Thyroid gland (tissue), 4 donors: ENCODE measurements at regions not wholly inside any gene's neighbourhood (a gene's known extent, or its start where the extent isn't known, plus 50 kb on each side); places are given as distances from the start of the nearest gene placed in this dataset.
A peak's percentile ranks its signal among the peaks of the same experiment; 100 is the strongest.
"Not testable (repeated sequence)": the region's sequence is repeated elsewhere in the genome, so short reads cannot be mapped to it uniquely, and the experiment has no call there.

ENCODE experiments used
- DNase-seq, 2 donors: peaks; one replicate each; pipeline ENCODE4 v3.0.0-alpha.2; 2019
- H3K27ac ChIP-seq, 3 donors: fragments of 200-600 bp; sonication (generic); 1 replicate in 2 of 3; 2 replicates in 1 of 3; pipeline ENCODE4 v1.5.1; 2016 to 2019; ENCODE audit warnings: mild to moderate bottlenecking in 1 of 3, moderate library complexity in 1 of 3
- H3K27me3 ChIP-seq: fragments of 200-600 bp; sonication (generic); one replicate; pipeline ENCODE4 v1.5.1; 2019
- H3K36me3 ChIP-seq, 2 donors: fragments of 200-600 bp; sonication (generic); one replicate each; pipeline ENCODE4 v1.5.1; 2016 to 2019
- H3K4me1 ChIP-seq, 2 donors: fragments of 200-600 bp; sonication (generic); one replicate each; pipeline ENCODE4 v1.5.1; 2017 to 2019
- H3K4me3 ChIP-seq, 3 donors: fragments of 200-600 bp; sonication (generic); replicated peaks in 1 of 3; 1 replicate in 2 of 3; 2 replicates in 1 of 3; pipeline ENCODE4 v1.5.1; 2016; ENCODE audit warnings: mild to moderate bottlenecking in 1 of 3
- H3K9me3 ChIP-seq: fragments of 200-600 bp; sonication (generic); one replicate; pipeline ENCODE4 v1.5.1; 2017
- CTCF ChIP-seq, 6 experiments: fragments of 200-600 bp in 3 of 6; fragments of 450-650 bp in 3 of 6; sonication (generic) in 3 of 6; IDR thresholded peaks; one replicate each; pipeline ENCODE4 v1.5.1; 2016 to 2019; ENCODE audit warnings: antibody characterized with exemption in 6 of 6, mild to moderate bottlenecking in 2 of 6, inconsistent platforms in 1 of 6, moderate library complexity in 1 of 6
- POLR2A ChIP-seq, 2 donors: fragments of 450-650 bp; IDR thresholded peaks; one replicate each; pipeline ENCODE4 v1.6.1; 2017; ENCODE audit warnings: antibody characterized with exemption in 2 of 2, mild to moderate bottlenecking in 2 of 2, moderate library complexity in 1 of 2
- WGBS, 2 donors: methylation state at CpG; one replicate each; pipeline ENCODE4 v1.1.5; 2017; 5-methylcytosine and 5-hydroxymethylcytosine counted together
- intact Hi-C: fragments of 100-400 bp; cut with DNase I; formaldehyde crosslinking; loops from one replicate; pipeline ENCODE4 v1.15.1; 2023

GRCh38 chr20:50447102-50447804 is 62.9 kb upstream of the PTPN1 start:
- WGBS, 2 donors, result 74 to 80% methylated on average over 6 of the region's 6 CpGs
- H3K9me3 ChIP-seq, result no peaks in the 10 kb centered on the region
- H3K27ac ChIP-seq, result peak overlapping the region in 2 of 3 donors; percentile 10 to 81
- H3K36me3 ChIP-seq, result no peaks in the 10 kb centered on the region
- H3K27me3 ChIP-seq, result no peaks in the 10 kb centered on the region
- H3K4me3 ChIP-seq, result no peak overlapping the region
- intact Hi-C loops, result no loop called here
- peaks cover 6% of the 10 kb centered on the region in 2 donors for H3K4me1 ChIP-seq
- TF ChIP-seq POLR2A (IDR thresholded peaks at IDR 0.05) (no peak), CTCF (IDR thresholded peaks at IDR 0.05) (no peak)
- DNase-seq, result no peak

- Histone ChIP-seq H3K27ac (no peak overlapping the region), H3K4me3 (no peak overlapping the region), H3K27me3 (no peaks in the 10 kb centered on the region), H3K36me3 (no peaks in the 10 kb centered on the region), H3K4me1 (peaks cover 6% of the 10 kb centered on the region in 2 donors), H3K9me3 (no peaks in the 10 kb centered on the region)
- no peak for TF ChIP-seq POLR2A (IDR thresholded peaks at IDR 0.05)
- no peak for TF ChIP-seq CTCF (IDR thresholded peaks at IDR 0.05)
- WGBS, 2 donors, result 83 to 95% methylated on average over 7 of the region's 7 CpGs
- intact Hi-C loops, result no loop called here
- DNase-seq, result no peak
Observed at GRCh38 chr20:50447817-50448216, 62.4 kb upstream of the PTPN1 start.

- H3K9me3 ChIP-seq, intact Hi-C loops, H3K27ac ChIP-seq, H3K4me3 ChIP-seq, H3K4me1 ChIP-seq, H3K36me3 ChIP-seq, DNase-seq, H3K27me3 ChIP-seq: not testable (repeated sequence)
- WGBS, 2 donors, result 90 to 95% methylated on average over 10 of the region's 10 CpGs
Observed at GRCh38 chr20:50448625-50449403, 61.4 kb upstream of the PTPN1 start.

- no peaks in the 10 kb centered on the region for H3K27me3 ChIP-seq
- intact Hi-C loops, result no loop called here
- WGBS, 2 donors, result 72 to 73% methylated on average over 9 of the region's 9 CpGs
- no peaks in the 10 kb centered on the region for H3K9me3 ChIP-seq
- no peaks in the 10 kb centered on the region for H3K36me3 ChIP-seq
- H3K4me1 ChIP-seq, result peaks cover 6% of the 10 kb centered on the region in 2 donors
- DNase-seq, result no peak
- no peak overlapping the region for H3K4me3 ChIP-seq
- no peak for TF ChIP-seq POLR2A (IDR thresholded peaks at IDR 0.05)
- no peak overlapping the region for H3K27ac ChIP-seq
Observed at GRCh38 chr20:50449738-50450492, 60.3 kb upstream of the PTPN1 start.

GRCh38 chr20:50450493-50450826 is 59.7 kb upstream of the PTPN1 start:
- Histone ChIP-seq H3K36me3 (no peaks in the 10 kb centered on the region), H3K27me3 (no peaks in the 10 kb centered on the region), H3K9me3 (no peaks in the 10 kb centered on the region), H3K27ac (no peak overlapping the region), H3K4me1 (peaks cover 6% of the 10 kb centered on the region in 2 donors), H3K4me3 (no peak overlapping the region)
- TF ChIP-seq CTCF (IDR thresholded peaks at IDR 0.05), result no peak
- no peak for TF ChIP-seq POLR2A (IDR thresholded peaks at IDR 0.05)
- no peak for DNase-seq
- 86% methylated on average over 1 of the region's 1 CpG for WGBS, 2 donors
- intact Hi-C loops, result no loop called here
